Loucy (cell line): ENCODE measurements at regions not wholly inside any gene's neighbourhood (a gene's known extent, or its start where the extent isn't known, plus 50 kb on each side); places are given as distances from the start of the nearest gene placed in this dataset.

Experiments used
- H2AFZ ChIP-seq: fragments of 200-600 bp; sonication (generic); 2 replicates; pipeline ENCODE4 v1.6.0; 2016; ENCODE audit warnings: antibody characterized with exemption, mild to moderate bottlenecking, low read length, moderate library complexity
- H3F3A ChIP-seq: fragments of 200-600 bp; 2 replicates; pipeline ENCODE4 v1.6.0; 2016; ENCODE audit warnings: antibody characterized with exemption, low read depth, mild to moderate bottlenecking
- H3K27me3 ChIP-seq: fragments of 200-600 bp; sonication (generic); 2 replicates; pipeline ENCODE4 v1.6.1; 2014; ENCODE audit warnings: low read length, mild to moderate bottlenecking; ENCODE audit not compliant: insufficient read depth, poor library complexity, severe bottlenecking
- H3K36me3 ChIP-seq: fragments of 200-600 bp; sonication (generic); 2 replicates; pipeline ENCODE4 v1.6.1; 2016; ENCODE audit warnings: low read length; ENCODE audit not compliant: insufficient read depth
- H3K4me1 ChIP-seq: fragments of 200-600 bp; sonication (generic); 2 replicates; pipeline ENCODE4 v1.5.1; 2014; ENCODE audit warnings: low read length, mild to moderate bottlenecking; ENCODE audit not compliant: insufficient read depth, poor library complexity, severe bottlenecking
- H3K4me2 ChIP-seq: fragments of 200-600 bp; sonication (generic); 2 replicates; pipeline ENCODE4 v1.6.0; 2014; ENCODE audit warnings: antibody characterized with exemption, low read length, low read depth, mild to moderate bottlenecking; ENCODE audit not compliant: poor library complexity, severe bottlenecking
- H3K4me3 ChIP-seq: fragments of 200-600 bp; sonication (generic); 2 replicates; pipeline ENCODE4 v1.5.1; 2014; ENCODE audit warnings: low read length, mild to moderate bottlenecking, mixed read lengths; ENCODE audit not compliant: poor library complexity, severe bottlenecking
- H3K79me2 ChIP-seq: fragments of 200-600 bp; sonication (generic); 2 replicates; pipeline ENCODE4 v1.6.1; 2014; ENCODE audit warnings: low read length; ENCODE audit not compliant: insufficient read depth
- H3K9ac ChIP-seq: fragments of 200-600 bp; sonication (generic); 2 replicates; pipeline ENCODE4 v1.6.0; 2014; ENCODE audit warnings: mild to moderate bottlenecking, low read depth, low read length, moderate library complexity; ENCODE audit not compliant: poor library complexity, severe bottlenecking
- H3K9me2 ChIP-seq: fragments of 200-600 bp; sonication (generic); replicated peaks from 2 replicates; pipeline ENCODE4 v1.6.1; 2016; ENCODE audit warnings: low read depth, low read length, mixed read lengths
- H3K9me3 ChIP-seq: fragments of 200-600 bp; sonication (generic); 2 replicates; pipeline ENCODE4 v1.6.1; 2014; ENCODE audit warnings: mild to moderate bottlenecking, antibody characterized with exemption, low read length, low read depth; ENCODE audit not compliant: insufficient read depth
- H4K20me1 ChIP-seq: fragments of 200-600 bp; sonication (generic); 2 replicates; pipeline ENCODE4 v1.6.0; 2014; ENCODE audit warnings: antibody characterized with exemption, low read length, mild to moderate bottlenecking; ENCODE audit not compliant: insufficient read depth, poor library complexity, severe bottlenecking
- CTCF ChIP-seq: fragments of 200-600 bp; sonication (generic); conservative IDR thresholded peaks from 2 replicates; pipeline ENCODE4 v1.5.1; 2014; ENCODE audit warnings: mild to moderate bottlenecking, antibody characterized with exemption, low read length
- EZH2phosphoT487 ChIP-seq: fragments of 200-600 bp; IDR thresholded peaks from 2 replicates; pipeline ENCODE4 v1.6.1; 2018; ENCODE audit warnings: antibody characterized with exemption, mild to moderate bottlenecking, moderate library complexity, borderline replicate concordance

- H4K20me1 ChIP-seq: no peaks in the 10 kb centered on the region
- no peaks in the 10 kb centered on the region for H3K79me2 ChIP-seq
- H3K4me3 ChIP-seq: no peak overlapping the region
- H2AFZ ChIP-seq: no peak overlapping the region
- H3K9me3 ChIP-seq: no peaks in the 10 kb centered on the region
- TF ChIP-seq CTCF (no peak), EZH2phosphoT487 (no peak)
- no peak overlapping the region for H3K9ac ChIP-seq
- H3K36me3 ChIP-seq: no peaks in the 10 kb centered on the region
- H3K4me2 ChIP-seq: no peak overlapping the region
- peaks cover 20% of the 10 kb centered on the region for H3K4me1 ChIP-seq
- H3K9me2 ChIP-seq: no peaks in the 10 kb centered on the region
- no peaks in the 10 kb centered on the region for H3F3A ChIP-seq
- no peaks in the 10 kb centered on the region for H3K27me3 ChIP-seq
Measured at GRCh38 chr16:86894925-86895324, 316.6 kb downstream of the FOXL1 start.

GRCh38 chr16:86895606-86896005, 317.3 kb downstream of the FOXL1 start:
- Histone ChIP-seq H3K4me2 (no peak overlapping the region), H3K27me3 (no peaks in the 10 kb centered on the region), H4K20me1 (no peaks in the 10 kb centered on the region), H3K36me3 (no peaks in the 10 kb centered on the region), H2AFZ (no peak overlapping the region), H3K9ac (no peak overlapping the region), H3K4me3 (no peak overlapping the region), H3K4me1 (peaks cover 20% of the 10 kb centered on the region), H3F3A (no peaks in the 10 kb centered on the region), H3K9me3 (no peaks in the 10 kb centered on the region), H3K9me2 (no peaks in the 10 kb centered on the region), H3K79me2 (no peaks in the 10 kb centered on the region)
- no peak for TF ChIP-seq EZH2phosphoT487
- no peak for TF ChIP-seq CTCF

- Histone ChIP-seq H3K9ac (no peak overlapping the region), H3K4me3 (no peak overlapping the region), H3K9me3 (no peaks in the 10 kb centered on the region), H3K9me2 (no peaks in the 10 kb centered on the region), H3K4me2 (no peak overlapping the region), H3K36me3 (no peaks in the 10 kb centered on the region), H3F3A (no peaks in the 10 kb centered on the region), H4K20me1 (no peaks in the 10 kb centered on the region), H2AFZ (no peak overlapping the region), H3K4me1 (peaks cover 25% of the 10 kb centered on the region), H3K79me2 (no peaks in the 10 kb centered on the region), H3K27me3 (no peaks in the 10 kb centered on the region)
- TF ChIP-seq CTCF (no peak), EZH2phosphoT487 (no peak)
Measured at GRCh38 chr16:86896976-86897375, 318.6 kb downstream of the FOXL1 start.
